Epidermal melanocyte (primary cell): ENCODE measurements at regions not wholly inside any gene's neighbourhood (a gene's known extent, or its start where the extent isn't known, plus 50 kb on each side); places are given as distances from the start of the nearest gene placed in this dataset.
"Not testable (repeated sequence)": the region's sequence is repeated elsewhere in the genome, so short reads cannot be mapped to it uniquely, and the experiment has no call there.

Source experiments
- DNase-seq: peaks from one replicate; pipeline ENCODE4 v3.0.0; 2011; ENCODE audit warnings: low spot score; ENCODE audit not compliant: insufficient read length

- DNase-seq, result no peak
Measured at GRCh38 chr3:4219227-4219568, 84.0 kb upstream of the SETMAR start.

DNA sequence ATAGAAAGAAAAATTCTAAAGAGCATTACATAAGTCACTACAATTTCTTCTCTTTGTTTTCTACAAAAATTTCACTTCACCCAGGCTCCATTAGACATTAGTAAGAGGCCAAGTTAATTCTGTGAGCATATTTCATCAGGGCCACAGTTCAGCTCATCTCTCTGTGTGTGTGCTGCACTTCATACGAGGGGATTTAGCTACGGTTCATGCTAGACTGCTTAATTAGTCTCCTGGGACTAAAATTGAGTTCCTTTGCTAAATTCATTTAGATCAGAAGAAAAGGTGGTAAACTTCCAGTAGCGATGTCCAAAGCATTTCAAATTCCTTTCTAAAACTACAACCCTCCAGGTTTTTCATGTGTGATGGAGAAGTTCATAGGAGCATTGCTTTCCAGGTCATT is 83.1 kb upstream of the SETMAR start:
- DNase-seq, result no peak

DNA sequence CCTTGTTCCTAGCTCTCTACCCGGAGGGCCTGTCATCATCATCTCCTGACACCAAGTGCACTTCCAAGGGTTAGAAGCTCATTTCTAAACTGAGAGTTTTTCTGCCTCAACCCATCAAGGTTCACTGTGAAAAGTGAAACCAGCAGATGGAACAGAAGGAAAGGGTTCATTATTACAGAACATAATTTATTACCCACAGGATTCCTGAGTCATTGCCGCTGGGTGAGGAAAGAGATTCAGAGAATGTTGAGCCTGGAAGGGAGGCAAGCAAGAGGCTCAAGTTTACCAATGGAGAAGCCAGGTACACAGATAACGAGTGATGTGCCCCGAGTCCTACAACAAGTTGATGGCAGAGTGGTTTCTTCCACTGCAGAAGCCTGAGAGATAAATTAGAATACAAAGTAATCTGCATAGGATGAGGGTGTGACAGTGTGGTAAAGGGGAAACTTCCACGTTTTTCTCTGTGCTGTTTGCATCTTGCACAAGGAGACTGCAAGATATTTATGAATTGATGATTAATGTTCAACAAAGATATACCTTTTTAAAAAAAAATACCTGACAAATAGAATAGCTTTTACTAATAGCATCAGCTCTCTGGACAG is 80.5 kb upstream of the SETMAR start:
- no peak for DNase-seq

DNA sequence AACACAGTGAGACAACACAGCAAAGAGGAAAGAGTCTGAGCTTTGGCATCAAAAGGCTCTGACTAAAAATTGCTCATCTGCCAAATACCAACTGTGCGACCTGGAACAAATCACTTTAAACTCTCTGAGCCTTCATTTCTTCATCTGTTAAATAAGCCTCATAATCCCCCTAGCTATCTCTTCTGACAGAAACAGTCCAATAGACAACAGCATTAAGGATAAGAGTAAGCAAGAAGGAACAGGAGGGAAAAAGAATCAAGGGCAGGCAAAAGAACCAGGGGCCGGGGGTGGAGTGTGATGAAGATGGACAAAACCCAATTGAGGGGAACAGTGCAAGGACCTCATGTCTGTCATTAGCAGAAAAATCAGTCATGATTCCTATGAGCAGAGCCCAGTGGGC is 79.4 kb upstream of the SETMAR start:
- DNase-seq, result no peak

GRCh38 chr3:4224331-4224730 is 78.8 kb upstream of the SETMAR start:
- no peak for DNase-seq

DNA sequence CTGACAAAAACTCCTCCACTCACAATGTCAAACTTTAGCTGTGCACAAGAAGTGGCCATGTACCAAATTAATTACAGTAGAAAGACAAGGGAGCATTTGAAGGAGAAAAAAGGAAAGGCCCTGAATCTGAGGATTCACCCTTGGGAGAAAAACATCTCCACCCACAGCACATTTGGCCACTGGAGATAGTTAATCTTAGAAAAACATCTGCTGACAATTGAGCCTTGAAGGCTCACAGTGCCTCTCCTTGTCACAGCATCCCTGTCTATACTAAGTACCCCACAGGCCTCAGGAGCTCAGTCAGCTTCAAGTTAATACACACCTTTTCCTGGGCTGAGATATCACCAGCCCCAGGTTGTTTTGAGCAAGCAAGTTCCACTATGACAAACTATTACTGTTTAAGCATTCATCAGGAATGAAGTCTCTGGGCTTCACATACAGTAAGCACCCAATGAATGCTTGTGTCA is 78.1 kb upstream of the SETMAR start:
- no peak for DNase-seq

DNA sequence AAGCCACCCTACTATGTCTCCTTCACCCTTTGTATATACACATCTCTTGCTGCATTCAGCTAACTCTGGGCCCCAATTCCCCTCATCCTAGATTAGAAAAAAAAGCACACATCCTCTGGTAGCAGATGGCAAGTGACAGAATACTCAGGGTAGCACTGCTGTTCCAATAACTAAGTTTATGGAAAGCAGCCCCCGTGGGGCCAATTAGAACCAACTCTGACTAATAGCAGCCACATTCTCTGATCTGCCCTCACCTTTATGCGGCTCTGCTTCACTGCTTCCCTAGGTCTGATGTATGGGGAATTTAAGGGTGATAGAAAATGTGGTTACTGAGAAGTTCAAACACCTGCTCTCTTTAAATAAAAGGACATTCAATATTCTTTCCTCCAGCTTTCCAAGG is 74.9 kb upstream of the SETMAR start:
- DNase-seq, result no peak

DNA sequence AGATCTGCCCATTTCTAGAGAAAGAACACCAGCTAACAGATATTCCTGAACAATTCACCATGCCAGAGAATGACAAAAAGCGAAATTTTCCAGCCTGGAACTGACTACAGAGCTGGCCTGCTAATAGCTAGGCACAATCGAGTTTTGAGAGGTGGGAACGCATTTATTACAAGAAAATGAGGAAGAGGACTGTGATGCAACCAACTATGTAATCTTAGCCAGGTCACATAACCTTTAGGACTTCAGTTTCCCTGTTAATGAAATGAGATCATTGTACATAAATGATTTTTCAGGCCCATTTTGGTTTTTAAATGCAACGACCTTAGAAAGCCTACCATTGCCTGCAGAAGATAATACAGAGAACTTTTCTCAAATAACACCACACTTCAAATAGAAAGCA is 72.1 kb upstream of the SETMAR start:
- no peak for DNase-seq

DNA sequence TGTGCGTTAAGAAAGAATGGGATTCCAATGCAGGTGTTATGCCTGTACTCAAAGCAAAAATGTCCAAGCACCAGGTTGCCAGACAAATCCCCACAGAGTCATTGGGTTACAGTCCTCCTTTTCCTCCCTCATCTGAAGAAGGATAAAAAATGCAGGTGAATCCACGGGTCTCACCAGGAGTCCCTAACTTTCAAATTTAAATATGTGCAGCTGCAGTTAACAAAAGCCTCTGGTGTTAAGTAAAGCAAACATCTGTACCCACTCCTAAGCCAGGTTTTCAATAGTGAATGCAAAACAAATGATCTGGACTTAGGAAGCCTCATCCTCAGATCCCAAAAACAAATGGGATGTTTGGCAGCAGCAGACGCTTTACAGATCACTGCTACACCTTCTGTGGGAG is 70.4 kb upstream of the SETMAR start:
- DNase-seq, result no peak

DNA sequence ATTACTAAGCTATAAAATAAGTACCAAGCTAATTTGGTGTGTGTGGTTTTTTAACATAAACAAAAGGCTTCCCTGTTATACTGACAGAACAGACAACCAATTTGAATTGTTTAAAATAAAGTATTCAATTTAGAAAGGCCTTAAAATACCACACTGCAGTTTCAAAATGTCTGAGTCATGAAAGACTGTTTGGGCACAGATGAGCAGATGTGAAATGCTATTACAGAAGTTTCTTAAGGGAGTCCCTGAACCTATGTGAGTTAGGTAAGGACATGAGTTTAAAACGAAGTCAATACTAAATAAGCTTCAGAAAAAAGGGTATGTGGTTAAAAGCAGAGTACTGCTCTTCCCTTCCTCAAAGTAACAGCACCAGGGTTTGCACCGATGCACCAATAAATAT is 69.7 kb upstream of the SETMAR start:
- no peak for DNase-seq

- no peak for DNase-seq
Measured at GRCh38 chr3:4234889-4235288, 68.3 kb upstream of the SETMAR start.

- no peak for DNase-seq
Measured at GRCh38 chr3:4235690-4236089, 67.5 kb upstream of the SETMAR start.

GRCh38 chr3:4241595-4242170 is 61.5 kb upstream of the SETMAR start:
- no peak for DNase-seq

DNA sequence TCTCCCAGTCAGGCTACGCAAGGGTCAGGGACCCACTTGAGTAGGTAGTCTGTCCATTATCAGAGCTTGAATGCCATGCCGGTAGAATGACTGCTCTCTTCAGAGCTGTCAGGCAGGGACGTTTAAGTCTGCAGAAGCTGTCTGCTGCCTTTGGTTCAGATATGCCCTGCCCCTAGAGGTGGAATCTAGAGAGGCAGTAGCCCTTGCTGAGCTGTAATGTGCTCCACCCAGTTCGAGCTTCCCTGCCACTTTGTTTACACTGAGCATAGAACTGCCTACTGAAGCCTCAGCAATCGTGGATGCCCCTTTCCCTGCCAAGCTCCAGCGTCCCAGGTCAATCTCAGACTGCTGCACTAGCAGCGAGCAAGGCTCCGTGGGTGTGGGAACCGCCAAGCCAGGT is 57.5 kb upstream of the SETMAR start:
- DNase-seq, result no peak

DNA sequence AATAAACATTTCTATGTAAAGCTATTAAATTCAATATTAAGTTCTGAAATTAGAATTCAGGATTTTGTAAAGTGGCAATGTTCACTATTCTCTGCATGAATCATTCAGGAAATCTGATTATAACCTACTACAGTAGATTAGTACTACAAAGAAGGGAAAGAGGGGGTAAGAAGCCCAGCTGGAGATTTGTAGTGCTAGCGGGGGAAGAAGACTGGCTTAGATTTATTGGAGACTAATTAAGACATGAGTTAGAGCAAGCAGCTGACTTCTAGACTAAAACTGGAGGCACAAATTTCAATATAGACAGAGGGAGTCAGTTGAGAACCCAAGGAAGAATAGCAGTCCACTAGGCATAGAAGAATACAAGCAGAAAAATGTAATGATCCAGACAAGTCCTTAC is 55.8 kb upstream of the SETMAR start:
- no peak for DNase-seq

DNA sequence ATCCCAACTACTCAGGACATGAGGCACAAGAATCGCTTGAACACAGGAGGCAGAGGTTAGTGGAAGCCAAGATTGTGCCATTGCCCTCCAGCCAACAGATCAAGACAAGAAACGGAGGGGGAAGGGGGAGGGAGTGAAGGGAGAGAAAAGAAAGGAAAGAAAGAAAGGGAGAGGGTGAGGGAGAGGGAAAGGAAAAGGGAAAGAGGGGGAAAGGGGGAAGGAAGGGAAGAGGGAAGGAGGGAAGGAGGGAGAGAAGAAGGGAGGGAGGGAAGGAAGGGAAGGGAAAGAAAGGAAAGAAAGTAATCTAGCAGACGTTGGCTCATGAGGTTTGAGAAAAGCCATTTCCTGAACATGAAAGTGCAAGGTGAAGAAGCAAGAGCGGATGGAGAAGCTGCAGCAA is 53.1 kb upstream of the SETMAR start:
- DNase-seq, result no peak

DNA sequence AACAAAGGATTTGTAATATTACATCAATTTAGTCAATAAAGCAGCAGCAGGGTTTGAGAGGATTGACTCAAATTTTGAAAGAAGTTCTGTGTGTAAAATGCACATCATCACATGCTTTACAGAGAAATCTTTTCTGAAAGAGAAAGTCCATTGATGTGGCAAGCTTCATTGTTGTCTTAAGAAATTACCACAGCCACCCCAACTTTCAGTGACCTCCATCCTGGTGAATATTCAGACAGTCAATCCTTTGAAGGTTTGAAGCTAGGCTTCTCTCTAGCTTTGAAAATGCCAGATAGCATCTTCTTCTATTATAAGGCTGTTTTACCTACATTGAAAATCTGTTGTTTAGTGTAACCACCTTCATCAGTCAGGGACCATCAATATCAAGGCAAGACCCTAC is 51.8 kb upstream of the SETMAR start:
- DNase-seq, result no peak

- DNase-seq, result not testable (repeated sequence)
Measured at GRCh38 chr3:4253072-4253832, 49.9 kb upstream of the SETMAR start.
